HL-60 (cell line): ENCODE measurements at regions not wholly inside any gene's neighbourhood (a gene's known extent, or its start where the extent isn't known, plus 50 kb on each side); places are given as distances from the start of the nearest gene placed in this dataset.

Source experiments
- CTCF ChIP-seq: IDR thresholded peaks from one replicate; pipeline ENCODE4 v1.5.1; 2011; ENCODE audit warnings: low read length, control low read depth, inconsistent platforms; ENCODE audit not compliant: insufficient read depth
- GABPA ChIP-seq: IDR thresholded peaks from 2 replicates; pipeline ENCODE4 v1.6.1; 2012; ENCODE audit warnings: low read depth
- POLR2AphosphoS5 ChIP-seq: IDR thresholded peaks from 2 replicates; pipeline ENCODE4 v1.6.1; 2012; ENCODE audit warnings: low read depth
- REST ChIP-seq: IDR thresholded peaks from 2 replicates; pipeline ENCODE4 v1.6.1; 2012; ENCODE audit warnings: low read depth; ENCODE audit not compliant: insufficient replicate concordance
- SPI1 ChIP-seq: IDR thresholded peaks from 2 replicates; pipeline ENCODE4 v1.6.1; 2012; ENCODE audit warnings: low read depth, mild to moderate bottlenecking, borderline replicate concordance

GRCh38 chr14:87613881-87614280 lies 379.1 kb downstream of the GALC start:
- no peak for TF ChIP-seq CTCF
- no peak for TF ChIP-seq REST
- TF ChIP-seq GABPA = no peak
- no peak for TF ChIP-seq POLR2AphosphoS5
- no peak for TF ChIP-seq SPI1
